Stimulated activated CD4-positive, alpha-beta T cell treated with anti-CD3 and anti-CD28 coated beads, Interleukin-2, amount 100 ng/mL, for 4 hours (primary cell): ENCODE measurements at regions not wholly inside any gene's neighbourhood (a gene's known extent, or its start where the extent isn't known, plus 50 kb on each side); places are given as distances from the start of the nearest gene placed in this dataset.

Experiments
- DNase-seq: peaks from one replicate; pipeline ENCODE4 v3.0.0-alpha.2; 2020; ENCODE audit warnings: low read depth

GRCh38 chr20:24257171-24257570, 212.3 kb upstream of the SYNDIG1 start:
- DNase-seq: no peak

GRCh38 chr20:24256307-24256706, 213.1 kb upstream of the SYNDIG1 start:
- no peak for DNase-seq

- no peak for DNase-seq
These were observed 214.9 kb upstream of the SYNDIG1 start for GRCh38 chr20:24254480-24254879.

GRCh38 chr20:24253321-24253720, 216.1 kb upstream of the SYNDIG1 start:
- DNase-seq: no peak

GRCh38 chr20:24245094-24245493, 224.3 kb upstream of the SYNDIG1 start:
- DNase-seq: no peak

GRCh38 chr20:24242763-24243162, 226.7 kb upstream of the SYNDIG1 start:
- no peak for DNase-seq

- no peak for DNase-seq
These were observed 228.0 kb upstream of the SYNDIG1 start for GRCh38 chr20:24241466-24241865.

GRCh38 chr20:24236963-24237362, 232.5 kb upstream of the SYNDIG1 start:
- no peak for DNase-seq

- no peak for DNase-seq
These were observed 233.2 kb upstream of the SYNDIG1 start for GRCh38 chr20:24236201-24236600.

GRCh38 chr20:24235296-24236175, 233.9 kb upstream of the SYNDIG1 start:
- no peak for DNase-seq

GRCh38 chr20:24227600-24227999, 239.0 kb upstream of the GGTLC1 start:
- no peak for DNase-seq

- no peak for DNase-seq
These were observed 223.9 kb upstream of the GGTLC1 start for GRCh38 chr20:24212494-24212893.

- DNase-seq: no peak
These were observed 223.4 kb upstream of the GGTLC1 start for GRCh38 chr20:24211972-24212371.

GRCh38 chr20:24210356-24210755, 221.8 kb upstream of the GGTLC1 start:
- DNase-seq: no peak

GRCh38 chr20:24208652-24209051, 220.1 kb upstream of the GGTLC1 start:
- DNase-seq: no peak

GRCh38 chr20:24207803-24208300, 219.3 kb upstream of the GGTLC1 start:
- DNase-seq: no peak

GRCh38 chr20:24206995-24207394, 218.4 kb upstream of the GGTLC1 start:
- no peak for DNase-seq

- DNase-seq: no peak
These were observed 215.1 kb upstream of the GGTLC1 start for GRCh38 chr20:24203526-24204183.

- DNase-seq: no peak
These were observed 210.9 kb upstream of the GGTLC1 start for GRCh38 chr20:24199501-24199900.

- DNase-seq: no peak
These were observed 205.6 kb upstream of the GGTLC1 start for GRCh38 chr20:24194143-24194542.

GRCh38 chr20:24190905-24191304, 202.3 kb upstream of the GGTLC1 start:
- DNase-seq: no peak

GRCh38 chr20:24185791-24186190, 197.2 kb upstream of the GGTLC1 start:
- no peak for DNase-seq

- DNase-seq: no peak
These were observed 192.6 kb upstream of the GGTLC1 start for GRCh38 chr20:24181151-24181550.
